Activated naive CD4-positive, alpha-beta T cell treated with anti-CD3 and anti-CD28 coated beads, Interleukin-2, amount 50 U/mL, for 72 hours (primary cell): ENCODE measurements at regions not wholly inside any gene's neighbourhood (a gene's known extent, or its start where the extent isn't known, plus 50 kb on each side); places are given as distances from the start of the nearest gene placed in this dataset.

Experiments
- ATAC-seq, 2 donors: fragments of 150-1000 bp; cut with Tn5 transposase; 2 replicates each; pipeline ENCODE4 v1.10.0; 2021; ENCODE audit warnings: mild to moderate bottlenecking in 2 of 2, moderate library complexity in 2 of 2
- DNase-seq, 2 donors: peaks; one replicate each; pipeline ENCODE4 v3.0.0; 2021 to 2022; ENCODE audit warnings: low spot score in 2 of 2
- H3K27ac Mint-ChIP-seq, 2 donors: one replicate each; pipeline ENCODE4 v1.8.0; 2022; ENCODE audit warnings: mild to moderate bottlenecking in 2 of 2, mixed read lengths in 2 of 2
- H3K36me3 Mint-ChIP-seq, 2 donors: one replicate each; pipeline ENCODE4 v1.8.0; 2022; ENCODE audit warnings: mixed read lengths in 2 of 2
- H3K9me3 Mint-ChIP-seq, 2 donors: one replicate each; pipeline ENCODE4 v1.8.0; 2022; ENCODE audit warnings: mixed read lengths in 2 of 2

DNA sequence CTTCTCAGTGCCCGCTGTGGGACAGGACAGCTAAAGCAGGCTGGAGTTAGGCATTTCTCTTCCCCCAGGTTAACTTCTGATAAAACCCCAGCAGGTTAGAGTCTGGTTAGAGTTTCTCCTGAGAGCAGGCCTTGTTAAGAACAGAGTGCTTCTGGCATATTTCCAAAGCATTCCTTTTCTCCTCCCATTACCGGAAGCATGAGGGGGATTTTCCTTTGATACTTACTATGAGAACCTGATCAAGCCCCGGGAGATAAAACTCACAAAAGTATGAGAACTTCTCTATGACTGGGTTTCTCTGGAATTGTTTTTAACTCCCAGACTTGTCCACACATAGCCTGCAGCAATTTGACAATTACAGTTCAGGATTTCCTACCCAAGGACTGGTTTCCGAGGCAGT is 77.4 kb upstream of the MAST4 start:
- Mint-ChIP-seq H3K27ac (no peak overlapping the region), H3K9me3 (peaks cover 11 to 13% of the 10 kb centered on the region in 2 donors), H3K36me3 (peaks cover 0 to 6% of the 10 kb centered on the region in 2 donors)
- DNase-seq = no peak
- ATAC-seq = no peak

GRCh38 chr5:66519626-66520025 is 76.6 kb upstream of the MAST4 start:
- no peak for DNase-seq
- Mint-ChIP-seq H3K36me3 (peaks cover 0 to 6% of the 10 kb centered on the region in 2 donors), H3K9me3 (peaks cover 11 to 13% of the 10 kb centered on the region in 2 donors), H3K27ac (no peak overlapping the region)
- ATAC-seq = no peak

GRCh38 chr5:66520854-66521253 is 75.3 kb upstream of the MAST4 start:
- Mint-ChIP-seq H3K36me3 (peaks cover 0 to 6% of the 10 kb centered on the region in 2 donors), H3K9me3 (peaks cover 10 to 11% of the 10 kb centered on the region in 2 donors), H3K27ac (no peak overlapping the region)
- no peak for ATAC-seq
- no peak for DNase-seq

DNA sequence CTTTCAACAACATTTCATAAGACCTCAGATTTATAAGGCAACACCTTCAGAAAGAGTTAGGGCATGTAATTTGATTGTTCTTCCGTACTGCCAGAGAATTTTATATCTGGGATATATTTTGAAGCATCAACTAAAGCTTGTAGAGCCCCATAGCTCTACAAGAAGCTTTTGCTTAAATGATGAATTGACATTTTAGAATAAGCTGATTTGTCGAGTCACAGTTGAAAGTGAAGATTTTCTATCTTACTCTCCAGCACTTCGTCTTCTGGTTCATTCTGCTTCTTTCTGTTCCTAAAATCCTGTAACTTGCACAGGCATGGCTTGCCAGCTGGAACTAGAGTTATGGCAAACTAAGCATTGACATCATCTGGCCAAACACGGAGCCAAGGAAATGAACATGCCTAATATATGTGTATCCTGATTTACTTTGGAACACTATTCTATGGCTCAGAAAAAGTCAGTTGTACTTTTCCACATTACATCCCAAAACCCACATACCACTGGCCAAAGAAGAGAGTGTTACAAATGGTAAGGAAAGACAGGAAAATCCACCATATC is 68.6 kb upstream of the MAST4 start:
- ATAC-seq (no peak), DNase-seq (no peak)
- no peak overlapping the region for H3K27ac Mint-ChIP-seq
- no peaks in the 10 kb centered on the region for H3K9me3 Mint-ChIP-seq
- H3K36me3 Mint-ChIP-seq = no peaks in the 10 kb centered on the region

DNA sequence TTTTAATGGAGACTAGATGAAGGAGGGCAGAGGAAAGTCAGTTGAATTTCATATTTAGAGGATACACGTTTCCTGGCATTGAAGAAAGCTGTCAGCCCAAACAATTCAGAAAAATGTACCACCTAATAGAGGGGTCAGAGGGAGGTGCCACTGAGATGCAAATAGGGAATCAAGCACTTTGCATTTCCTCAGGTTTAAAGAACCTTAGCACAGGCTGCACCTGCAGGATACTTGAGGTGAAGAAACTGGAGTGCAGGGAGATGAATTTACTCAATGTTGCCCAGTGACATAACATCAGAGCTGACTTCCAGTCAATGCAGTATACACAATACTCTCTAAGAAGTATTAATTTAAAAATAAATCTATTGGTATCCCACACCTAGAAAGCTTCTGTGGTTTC is 67.0 kb upstream of the MAST4 start:
- H3K27ac Mint-ChIP-seq = no peak overlapping the region
- no peaks in the 10 kb centered on the region for H3K9me3 Mint-ChIP-seq
- no peak for ATAC-seq
- no peaks in the 10 kb centered on the region for H3K36me3 Mint-ChIP-seq
- no peak for DNase-seq

GRCh38 chr5:66529704-66530103 is 66.5 kb upstream of the MAST4 start:
- DNase-seq (no peak), ATAC-seq (no peak)
- H3K9me3 Mint-ChIP-seq = no peaks in the 10 kb centered on the region

GRCh38 chr5:66538126-66538525 is 58.1 kb upstream of the MAST4 start:
- Mint-ChIP-seq H3K9me3 (peaks cover 0 to 2% of the 10 kb centered on the region in 2 donors), H3K36me3 (peaks cover 0 to 4% of the 10 kb centered on the region in 2 donors), H3K27ac (no peak overlapping the region)
- ATAC-seq = peak; percentile 23 to 28
- no peak for DNase-seq

More at GRCh38 chr5:66529704-66530103, 66.5 kb upstream of the MAST4 start:
- Mint-ChIP-seq H3K27ac (no peak overlapping the region), H3K36me3 (no peaks in the 10 kb centered on the region)

GRCh38 chr5:66538531-66538930 is 57.7 kb upstream of the MAST4 start:
- H3K36me3 Mint-ChIP-seq = peaks cover 0 to 4% of the 10 kb centered on the region in 2 donors
- no peak overlapping the region for H3K27ac Mint-ChIP-seq
- no peak for DNase-seq
- peaks cover 0 to 2% of the 10 kb centered on the region in 2 donors for H3K9me3 Mint-ChIP-seq
- no peak for ATAC-seq

- ATAC-seq = peak; percentile 97 to 100
- Mint-ChIP-seq H3K36me3 (peaks cover 0 to 4% of the 10 kb centered on the region in 2 donors), H3K27ac (peak overlapping the region; percentile 5 to 34), H3K9me3 (peaks cover 0 to 2% of the 10 kb centered on the region in 2 donors)
- no peak for DNase-seq
Observed at GRCh38 chr5:66540078-66540477, 56.1 kb upstream of the MAST4 start.

DNA sequence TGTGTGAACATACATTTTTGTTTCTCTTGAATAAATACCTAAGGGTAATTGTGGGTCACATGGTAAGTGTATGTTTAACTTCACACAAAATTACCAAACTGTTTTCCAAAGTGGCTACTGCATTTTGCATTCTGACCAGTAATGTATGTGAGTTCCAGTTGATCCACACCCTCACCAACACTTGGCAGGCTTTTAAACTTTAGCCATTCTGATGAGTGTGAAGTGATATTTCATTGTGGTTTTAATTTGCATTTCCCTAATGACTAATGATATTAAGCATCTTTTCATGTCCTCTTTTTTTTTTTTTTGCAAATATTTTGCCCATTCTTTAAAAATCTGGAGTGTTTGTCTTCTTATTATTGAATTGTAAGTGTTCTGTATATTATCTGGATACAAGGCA is 53.5 kb upstream of the MAST4 start:
- Mint-ChIP-seq H3K9me3 (peaks cover 2 to 4% of the 10 kb centered on the region in 2 donors), H3K27ac (no peak overlapping the region), H3K36me3 (peaks cover 0 to 4% of the 10 kb centered on the region in 2 donors)
- DNase-seq (no peak), ATAC-seq (no peak)
